GM19397 (cell line): ENCODE measurements at regions not wholly inside any gene's neighbourhood (a gene's known extent, or its start where the extent isn't known, plus 50 kb on each side); places are given as distances from the start of the nearest gene placed in this dataset.
"Not testable (repeated sequence)": the region's sequence is repeated elsewhere in the genome, so short reads cannot be mapped to it uniquely, and the experiment has no call there.

Experiments
- ATAC-seq: cut with Tn5 transposase; IDR thresholded peaks from one replicate; pipeline ENCODE4 v1.9.1; 2021; ENCODE audit warnings: mild to moderate bottlenecking, moderate library complexity; ENCODE audit not compliant: unreplicated experiment

- no peak for ATAC-seq
Measured at GRCh38 chr3:193946945-193947344, 189.0 kb upstream of the HES1 start.

GRCh38 chr3:193947596-193947995 lies 188.4 kb upstream of the HES1 start:
- ATAC-seq, result no peak

- ATAC-seq, result no peak
Measured at GRCh38 chr3:193948459-193948858, 187.5 kb upstream of the HES1 start.

GRCh38 chr3:193951859-193952258 lies 184.1 kb upstream of the HES1 start:
- no peak for ATAC-seq

- ATAC-seq, result no peak
Measured at GRCh38 chr3:193954752-193955151, 181.2 kb upstream of the HES1 start.

GRCh38 chr3:193955719-193956118 lies 180.2 kb upstream of the HES1 start:
- ATAC-seq, result no peak

GRCh38 chr3:193959861-193960260 lies 176.1 kb upstream of the HES1 start:
- no peak for ATAC-seq

- no peak for ATAC-seq
Measured at GRCh38 chr3:193960487-193961274, 175.3 kb upstream of the HES1 start.

GRCh38 chr3:193962986-193963685 lies 172.8 kb upstream of the HES1 start:
- no peak for ATAC-seq

GRCh38 chr3:193963808-193964516 lies 172.0 kb upstream of the HES1 start:
- no peak for ATAC-seq

- no peak for ATAC-seq
Measured at GRCh38 chr3:193964517-193964880, 171.4 kb upstream of the HES1 start.

- no peak for ATAC-seq
Measured at GRCh38 chr3:193968380-193968974, 167.5 kb upstream of the HES1 start.

- not testable (repeated sequence) for ATAC-seq
Measured at GRCh38 chr3:193970131-193970772, 165.7 kb upstream of the HES1 start.

GRCh38 chr3:193970773-193971206 lies 165.2 kb upstream of the HES1 start:
- no peak for ATAC-seq

- ATAC-seq, result no peak
Measured at GRCh38 chr3:193971261-193971751, 164.6 kb upstream of the HES1 start.

GRCh38 chr3:193971966-193972365 lies 164.0 kb upstream of the HES1 start:
- no peak for ATAC-seq

- no peak for ATAC-seq
Measured at GRCh38 chr3:193972832-193973231, 163.1 kb upstream of the HES1 start.

GRCh38 chr3:193974191-193974652 lies 161.7 kb upstream of the HES1 start:
- ATAC-seq, result no peak

- ATAC-seq, result no peak
Measured at GRCh38 chr3:193974671-193975535, 161.0 kb upstream of the HES1 start.

- no peak for ATAC-seq
Measured at GRCh38 chr3:193977622-193978021, 158.3 kb upstream of the HES1 start.
